ENCODE measurements at regions not wholly inside any gene's neighbourhood (a gene's known extent, or its start where the extent isn't known, plus 50 kb on each side); places are given as distances from the start of the nearest gene placed in this dataset.

- POLR2A ChIA-PET = no interaction called here
- Histone ChIP-seq H3K9me3 (ENCODE audit: control insufficient read depth, insufficient read depth, low read depth, low read length) (no peaks in the 10 kb centered on the region), H3K4me3 (ENCODE audit: low read depth in 2 of 2, low read length in 2 of 2) (no peak overlapping the region), H3K4me1 (ENCODE audit: control insufficient read depth, insufficient read depth, low read length) (no peaks in the 10 kb centered on the region; the same call in 1 of the 2 replicates), H3K27me3 (ENCODE audit: control insufficient read depth, insufficient read depth, low read length) (peaks cover 4% of the 10 kb centered on the region; the same call in 1 of the 2 replicates), H3K36me3 (ENCODE audit: control insufficient read depth, insufficient read depth, low read length) (no peaks in the 10 kb centered on the region), H3K27ac (ENCODE audit: low read length) (no peak overlapping the region)
- DNase-seq (ENCODE audit: low read depth, low spot score) (no peak), ATAC-seq (no peak)
- BruUV-seq (replicated peaks) = no TSS peak
- in situ Hi-C loops (cut with HindIII; ENCODE audit: low pct_unique_long_range_greater_than_20kb, low sequenced_read_pairs) (no loop called here), intact Hi-C loops (cut with micrococcal nuclease; ENCODE audit: unreplicated experiment) (no loop called here)
- no peak for TF ChIP-seq POLR2AphosphoS5 (IDR thresholded peaks at IDR 0.05; ENCODE audit: low read depth, low read length)
- CTCF ChIA-PET = no interaction called here
These were observed 148.0 kb upstream of the SLC6A11 start for GRCh38 chr3:10667901-10668476.

- CTCF ChIA-PET = no interaction called here
- no TSS peak for BruUV-seq (replicated peaks)
These were observed 146.5 kb upstream of the SLC6A11 start for GRCh38 chr3:10669490-10670048.

More at GRCh38 chr3:10669490-10670048, 146.5 kb upstream of the SLC6A11 start:
- Histone ChIP-seq H3K27ac (ENCODE audit: low read length) (no peak overlapping the region), H3K4me1 (ENCODE audit: control insufficient read depth, insufficient read depth, low read length) (no peaks in the 10 kb centered on the region; the same call in 1 of the 2 replicates), H3K36me3 (ENCODE audit: control insufficient read depth, insufficient read depth, low read length) (no peaks in the 10 kb centered on the region), H3K4me3 (ENCODE audit: low read depth in 2 of 2, low read length in 2 of 2) (no peak overlapping the region), H3K9me3 (ENCODE audit: control insufficient read depth, insufficient read depth, low read depth, low read length) (no peaks in the 10 kb centered on the region), H3K27me3 (ENCODE audit: control insufficient read depth, insufficient read depth, low read length) (peaks cover 2% of the 10 kb centered on the region; the same call in 1 of the 2 replicates)
- POLR2A ChIA-PET = no interaction called here
- DNase-seq (ENCODE audit: low read depth, low spot score) = no peak
- TF ChIP-seq SIN3A (IDR thresholded peaks at IDR 0.05; ENCODE audit: borderline replicate concordance, insufficient read depth, low read depth, low read length) (no peak), TCF7L2 (IDR thresholded peaks at IDR 0.05; ENCODE audit: low read depth, low read length) (no peak), POLR2AphosphoS5 (IDR thresholded peaks at IDR 0.05; ENCODE audit: low read depth, low read length) (no peak), CTCF (IDR thresholded peaks at IDR 0.05) (no peak), REST (IDR thresholded peaks at IDR 0.05; ENCODE audit: insufficient read depth in 1 of 2, low read depth in 2 of 2, low read length in 1 of 2) (no peak)
- intact Hi-C loops (cut with micrococcal nuclease; ENCODE audit: unreplicated experiment) (no loop called here), in situ Hi-C loops (cut with HindIII; ENCODE audit: low pct_unique_long_range_greater_than_20kb, low sequenced_read_pairs) (no loop called here)
- no peak for ATAC-seq
